ENCODE measurements at regions not wholly inside any gene's neighbourhood (a gene's known extent, or its start where the extent isn't known, plus 50 kb on each side); places are given as distances from the start of the nearest gene placed in this dataset.
"Not testable (repeated sequence)": the region's sequence is repeated elsewhere in the genome, so short reads cannot be mapped to it uniquely, and the experiment has no call there.

DNA sequence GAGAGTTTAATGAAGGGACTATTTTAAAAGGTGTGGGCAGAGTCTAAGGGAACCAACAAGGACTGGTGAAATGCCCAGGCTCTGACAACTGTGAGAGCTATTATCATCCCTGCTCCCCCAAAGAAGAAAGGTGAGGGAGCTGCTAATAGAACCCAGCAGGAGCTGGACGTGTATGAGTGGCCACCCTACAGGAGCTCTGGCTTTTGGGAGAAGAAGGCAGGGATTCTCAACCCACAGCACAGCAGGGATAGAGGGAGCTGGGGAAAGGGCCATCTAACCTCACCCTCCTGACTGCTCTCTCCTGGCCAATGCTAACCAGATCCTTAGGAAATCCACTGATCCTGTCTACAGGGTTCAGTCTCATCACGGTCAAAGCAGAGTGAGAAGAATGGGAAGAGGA, 57.1 kb downstream of the GRIN2B start:
- no peak for ATAC-seq
- Mint-ChIP-seq H3K4me3 (no peak overlapping the region), H3K27me3 (peaks cover 24% of the 10 kb centered on the region), H3K27ac (no peak overlapping the region), H3K9me3 (no peaks in the 10 kb centered on the region), H3K4me1 (no peaks in the 10 kb centered on the region)
- DNase-seq, result no peak

DNA sequence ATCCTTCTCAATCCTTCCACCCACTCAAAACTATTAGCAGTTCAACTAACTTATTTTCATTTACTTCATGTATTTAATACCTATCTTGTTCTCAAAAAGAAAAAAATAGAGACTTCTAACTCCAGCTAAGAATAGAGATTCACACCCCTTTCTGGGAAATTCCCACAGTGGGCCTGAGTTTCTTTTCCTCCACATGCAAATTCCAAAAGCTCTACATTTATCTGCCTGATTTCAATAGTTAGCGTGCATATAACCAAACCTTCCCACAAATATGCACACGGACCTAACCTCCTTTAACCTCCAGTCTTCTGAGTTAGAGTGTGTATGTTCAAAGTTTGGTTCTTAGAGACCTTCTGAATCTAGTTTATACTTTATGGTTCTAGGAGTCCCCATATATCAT, 62.5 kb downstream of the GRIN2B start:
- no peaks in the 10 kb centered on the region for H3K9me3 Mint-ChIP-seq

DNA sequence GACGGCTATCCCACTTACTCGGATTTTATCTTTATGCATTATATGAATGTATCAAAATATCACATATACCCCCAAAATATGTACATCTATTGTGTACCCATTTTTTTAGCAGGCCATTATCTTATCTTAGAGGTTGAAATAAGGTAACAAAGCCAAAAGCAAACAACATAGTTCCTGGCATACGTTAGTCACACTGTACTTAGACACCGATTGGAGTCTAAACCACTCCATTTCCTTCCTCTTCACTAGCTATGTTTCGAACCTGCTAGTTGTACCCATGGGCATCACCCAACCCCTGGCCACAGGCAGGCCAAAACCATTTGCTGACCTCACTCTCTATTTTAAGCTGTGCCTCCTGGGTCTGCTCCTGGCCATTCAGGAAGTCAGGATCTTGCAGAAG, 66.3 kb downstream of the GRIN2B start:
- no peak overlapping the region for H3K27ac Mint-ChIP-seq
- H3K9me3 Mint-ChIP-seq, result no peaks in the 10 kb centered on the region
- no peak for ATAC-seq
- no peak overlapping the region for H3K4me3 Mint-ChIP-seq
- no peak for DNase-seq
- no peaks in the 10 kb centered on the region for H3K4me1 Mint-ChIP-seq
- H3K27me3 Mint-ChIP-seq, result peaks cover 25% of the 10 kb centered on the region

More for the DNA sequence above, 62.5 kb downstream of the GRIN2B start:
- Mint-ChIP-seq H3K27ac (no peak overlapping the region), H3K4me1 (no peaks in the 10 kb centered on the region), H3K4me3 (no peak overlapping the region), H3K27me3 (peaks cover 25% of the 10 kb centered on the region)
- ATAC-seq (no peak), DNase-seq (no peak)

GRCh38 chr12:13913371-13913770, 68.0 kb downstream of the GRIN2B start:
- DNase-seq, result no peak
- H3K4me1 Mint-ChIP-seq, result no peaks in the 10 kb centered on the region
- no peak for ATAC-seq
- H3K9me3 Mint-ChIP-seq, result no peaks in the 10 kb centered on the region
- H3K27ac Mint-ChIP-seq, result no peak overlapping the region
- H3K4me3 Mint-ChIP-seq, result no peak overlapping the region
- peaks cover 8% of the 10 kb centered on the region for H3K27me3 Mint-ChIP-seq

DNA sequence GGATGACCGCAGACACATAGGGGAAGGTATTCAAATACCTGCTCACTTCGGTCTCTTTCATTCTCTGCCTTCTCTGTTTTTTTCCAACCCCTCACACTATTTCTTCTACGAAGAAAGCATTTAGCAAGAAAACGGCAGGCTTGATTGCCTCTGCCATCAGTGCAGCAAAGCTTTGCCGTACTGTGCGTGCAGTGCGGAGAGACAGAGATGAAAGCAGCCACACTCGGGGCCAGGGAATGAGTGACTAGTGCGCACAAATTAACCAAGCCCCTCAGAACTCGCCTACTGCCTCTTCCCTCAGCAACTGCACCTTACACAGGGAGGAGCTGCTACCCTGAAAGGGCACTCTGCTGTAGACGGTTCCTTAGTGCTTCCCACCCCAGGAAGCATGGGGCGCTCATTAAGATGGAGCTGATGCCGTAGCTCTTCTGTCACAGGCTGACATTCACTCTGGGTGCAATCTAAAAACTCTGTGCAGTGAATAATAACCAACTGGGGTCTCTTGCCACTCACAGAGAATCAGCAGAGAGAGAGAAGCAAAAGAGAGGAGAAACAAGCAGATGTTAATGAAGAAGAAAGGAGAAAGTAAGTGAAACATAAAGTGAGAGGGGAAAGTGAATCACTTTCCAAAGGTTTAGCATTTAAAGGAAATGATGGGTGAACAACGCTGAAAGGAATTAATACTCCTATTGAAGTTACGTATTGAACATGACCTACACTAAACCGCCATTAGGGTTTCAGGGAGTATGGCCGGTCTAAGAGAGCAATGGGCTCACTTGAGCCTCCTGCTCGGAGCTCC, 69.4 kb downstream of the GRIN2B start:
- H3K27ac Mint-ChIP-seq, result no peak overlapping the region
- H3K4me3 Mint-ChIP-seq, result no peak overlapping the region
- no peaks in the 10 kb centered on the region for H3K9me3 Mint-ChIP-seq
- ATAC-seq (no peak), DNase-seq (no peak)
- H3K27me3 Mint-ChIP-seq, result peaks cover 8% of the 10 kb centered on the region
- no peaks in the 10 kb centered on the region for H3K4me1 Mint-ChIP-seq

DNA sequence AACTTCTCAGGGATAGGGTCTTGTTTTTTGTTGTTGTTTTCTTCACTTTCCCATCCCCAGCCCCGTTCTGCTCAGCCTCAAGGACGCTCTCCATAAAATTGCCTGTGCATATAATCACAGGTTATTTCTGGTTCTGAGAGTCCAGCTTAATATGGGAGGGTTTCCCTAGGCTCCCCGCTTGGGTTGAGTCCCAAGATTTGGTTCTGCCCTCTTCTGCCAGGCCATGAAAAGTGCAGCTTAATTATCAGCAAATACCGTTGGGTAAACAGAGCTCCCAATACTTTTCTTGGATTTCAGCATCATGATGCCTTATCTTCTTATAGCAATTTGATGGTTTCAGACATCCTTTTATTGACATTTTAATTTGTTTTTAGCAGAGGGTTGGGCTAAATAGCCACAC, 75.6 kb downstream of the GRIN2B start:
- H3K9me3 Mint-ChIP-seq, result peaks cover 0 to 10% of the 10 kb centered on the region in 2 donors
- H3K27ac Mint-ChIP-seq, result no peak overlapping the region
- DNase-seq, result no peak
- H3K27me3 Mint-ChIP-seq, result no peaks in the 10 kb centered on the region
- no peaks in the 10 kb centered on the region for H3K4me1 Mint-ChIP-seq
- H3K4me3 Mint-ChIP-seq, result no peak overlapping the region
- no peak for ATAC-seq

GRCh38 chr12:13900718-13901117, 80.7 kb downstream of the GRIN2B start:
- DNase-seq (no peak), ATAC-seq (no peak)
- Mint-ChIP-seq H3K27me3 (no peaks in the 10 kb centered on the region), H3K9me3 (peaks cover 5 to 10% of the 10 kb centered on the region in 2 donors), H3K27ac (no peak overlapping the region), H3K4me1 (no peaks in the 10 kb centered on the region), H3K4me3 (no peak overlapping the region)

DNA sequence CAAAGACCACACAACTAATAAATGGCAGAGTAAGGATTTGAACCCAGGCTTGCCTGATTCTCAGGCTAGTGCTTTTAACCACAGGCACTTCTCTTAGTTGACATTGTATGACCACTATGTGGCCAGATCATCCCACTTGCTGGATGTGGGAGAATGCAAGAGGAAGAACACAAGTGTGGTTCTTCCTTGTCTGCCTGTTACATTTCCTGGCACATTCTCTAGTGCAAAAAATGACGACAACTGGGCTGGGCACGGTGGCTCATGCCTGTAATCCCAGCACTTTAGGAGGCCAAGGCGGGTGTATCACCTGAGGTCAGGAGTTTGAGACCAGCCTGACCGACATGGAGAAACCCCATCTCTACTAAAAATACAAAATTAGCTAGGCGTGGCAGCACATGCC, 83.0 kb downstream of the GRIN2B start:
- not testable (repeated sequence) for DNase-seq, H3K9me3 Mint-ChIP-seq, H3K4me1 Mint-ChIP-seq, ATAC-seq, H3K27me3 Mint-ChIP-seq, H3K27ac Mint-ChIP-seq, H3K4me3 Mint-ChIP-seq

- peaks cover 0 to 5% of the 10 kb centered on the region in 2 donors for H3K9me3 Mint-ChIP-seq
- no peak overlapping the region for H3K4me3 Mint-ChIP-seq
- ATAC-seq (no peak), DNase-seq (no peak)
- no peak overlapping the region for H3K27ac Mint-ChIP-seq
- H3K27me3 Mint-ChIP-seq, result no peaks in the 10 kb centered on the region
- H3K4me1 Mint-ChIP-seq, result no peaks in the 10 kb centered on the region
Observed at GRCh38 chr12:13897811-13898210, 83.6 kb downstream of the GRIN2B start.

DNA sequence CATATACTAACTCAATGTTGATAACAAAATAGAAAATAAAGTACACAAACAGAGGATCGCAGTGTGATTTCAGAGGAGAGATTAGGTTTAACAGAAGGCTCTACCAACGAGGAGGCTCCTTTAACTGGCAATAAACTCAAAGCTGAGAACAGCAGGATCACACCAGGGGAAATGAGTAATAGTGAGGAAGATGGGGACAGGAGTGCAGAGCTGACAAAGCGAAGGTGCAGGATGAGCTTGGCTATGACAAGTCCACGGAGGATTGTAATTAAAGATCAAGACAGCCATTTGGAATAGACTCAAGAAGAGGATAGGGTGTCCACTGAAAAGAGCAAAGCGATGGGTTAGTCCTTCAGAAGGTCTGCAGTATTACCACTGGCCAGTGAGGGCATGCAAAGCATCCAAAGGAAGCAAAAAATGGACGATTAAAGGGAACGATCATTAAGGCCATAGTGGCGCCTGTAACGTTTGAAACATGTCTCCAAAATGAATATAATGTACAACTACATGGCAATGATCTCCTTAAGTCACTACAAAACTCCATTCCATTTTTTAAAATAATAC, 85.3 kb downstream of the GRIN2B start:
- Mint-ChIP-seq H3K9me3 (peaks cover 0 to 5% of the 10 kb centered on the region in 2 donors), H3K4me1 (no peaks in the 10 kb centered on the region), H3K27ac (no peak overlapping the region), H3K4me3 (no peak overlapping the region), H3K27me3 (no peaks in the 10 kb centered on the region)
- DNase-seq (no peak), ATAC-seq (no peak)

DNA sequence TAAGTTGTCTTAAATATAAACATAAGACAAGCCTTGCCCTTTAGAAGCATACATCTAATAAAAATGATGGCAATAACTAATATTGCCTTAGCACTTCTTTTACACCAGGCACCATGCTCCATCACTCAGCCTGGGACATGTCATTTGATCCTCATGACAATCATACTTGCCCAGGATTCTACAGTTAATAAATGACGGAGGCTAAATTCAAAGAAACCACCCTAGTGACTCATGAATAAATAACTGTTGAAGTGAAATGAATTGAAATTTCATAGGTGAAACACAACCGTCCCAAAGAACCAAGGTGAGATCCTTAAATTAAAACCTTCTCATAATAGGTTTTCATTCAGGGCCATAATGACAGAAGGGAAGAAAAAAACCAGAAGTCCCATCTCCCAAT, 89.5 kb downstream of the GRIN2B start:
- H3K27ac Mint-ChIP-seq, result no peak overlapping the region
- DNase-seq (no peak), ATAC-seq (no peak)
- H3K4me3 Mint-ChIP-seq, result no peak overlapping the region
- H3K9me3 Mint-ChIP-seq, result peaks cover 0 to 5% of the 10 kb centered on the region in 2 donors
- H3K27me3 Mint-ChIP-seq, result no peaks in the 10 kb centered on the region
- no peaks in the 10 kb centered on the region for H3K4me1 Mint-ChIP-seq

DNA sequence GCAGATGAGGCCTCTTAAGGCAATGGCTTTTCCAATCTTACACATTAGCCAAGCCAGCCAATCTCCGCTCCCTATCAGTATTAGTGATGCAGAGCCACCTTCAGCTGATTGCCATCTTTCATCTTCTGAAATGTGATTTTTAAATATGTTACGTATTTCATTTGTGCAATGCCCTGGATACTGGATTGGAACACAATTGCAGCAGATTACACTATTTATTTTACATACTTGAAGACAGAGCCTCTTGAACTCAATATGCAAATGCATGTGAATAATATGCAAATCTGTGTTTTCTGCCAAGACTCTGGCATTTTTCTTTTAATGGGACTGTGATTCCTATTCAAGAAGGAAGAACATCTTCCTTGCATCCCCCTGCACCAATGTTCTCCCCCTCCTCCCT, 90.5 kb downstream of the GRIN2B start:
- peaks cover 0 to under 1% of the 10 kb centered on the region in 2 donors for H3K9me3 Mint-ChIP-seq
- DNase-seq (no peak), ATAC-seq (no peak)
- H3K27ac Mint-ChIP-seq, result no peak overlapping the region
- H3K4me3 Mint-ChIP-seq, result no peak overlapping the region
- H3K27me3 Mint-ChIP-seq, result no peaks in the 10 kb centered on the region
- no peaks in the 10 kb centered on the region for H3K4me1 Mint-ChIP-seq

DNA sequence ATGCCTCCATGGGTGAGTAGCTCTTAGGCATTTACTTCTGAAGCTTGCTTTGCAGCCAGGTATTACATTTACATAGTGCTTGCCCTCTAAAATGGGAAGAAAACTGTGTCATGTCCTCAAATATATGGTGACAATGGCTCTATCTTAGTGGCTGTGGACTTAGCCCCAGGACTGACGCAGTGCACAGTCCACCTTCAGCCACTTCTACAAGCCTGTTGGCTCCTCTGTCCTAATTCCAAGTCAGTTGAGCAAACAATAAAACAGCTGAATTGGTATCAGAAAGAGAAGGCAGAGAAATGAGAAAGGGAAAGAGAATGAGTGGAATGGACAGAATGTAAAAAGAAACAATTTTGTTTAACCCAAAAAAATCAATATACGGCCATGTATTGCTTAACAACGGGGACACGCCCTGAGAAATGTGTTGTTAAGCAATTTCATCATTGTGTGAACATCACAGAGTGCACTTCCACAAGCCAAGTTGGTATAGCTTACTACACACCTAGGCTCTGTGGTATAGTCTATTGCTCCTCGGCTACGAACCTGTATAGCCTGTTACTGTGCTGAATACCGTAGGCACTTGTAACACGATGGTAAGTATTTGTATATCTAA, 93.5 kb downstream of the GRIN2B start:
- ATAC-seq (no peak), DNase-seq (no peak)
- no peaks in the 10 kb centered on the region for H3K9me3 Mint-ChIP-seq
- H3K4me3 Mint-ChIP-seq, result no peak overlapping the region
- no peaks in the 10 kb centered on the region for H3K27me3 Mint-ChIP-seq
- H3K4me1 Mint-ChIP-seq, result no peaks in the 10 kb centered on the region
- no peak overlapping the region for H3K27ac Mint-ChIP-seq

GRCh38 chr12:13882176-13882575, 99.2 kb downstream of the GRIN2B start:
- ATAC-seq, result no peak
- no peaks in the 10 kb centered on the region for H3K9me3 Mint-ChIP-seq
- no peak overlapping the region for H3K27ac Mint-ChIP-seq
- H3K27me3 Mint-ChIP-seq, result no peaks in the 10 kb centered on the region
- H3K4me3 Mint-ChIP-seq, result no peak overlapping the region
- no peaks in the 10 kb centered on the region for H3K4me1 Mint-ChIP-seq
- no peak for DNase-seq

DNA sequence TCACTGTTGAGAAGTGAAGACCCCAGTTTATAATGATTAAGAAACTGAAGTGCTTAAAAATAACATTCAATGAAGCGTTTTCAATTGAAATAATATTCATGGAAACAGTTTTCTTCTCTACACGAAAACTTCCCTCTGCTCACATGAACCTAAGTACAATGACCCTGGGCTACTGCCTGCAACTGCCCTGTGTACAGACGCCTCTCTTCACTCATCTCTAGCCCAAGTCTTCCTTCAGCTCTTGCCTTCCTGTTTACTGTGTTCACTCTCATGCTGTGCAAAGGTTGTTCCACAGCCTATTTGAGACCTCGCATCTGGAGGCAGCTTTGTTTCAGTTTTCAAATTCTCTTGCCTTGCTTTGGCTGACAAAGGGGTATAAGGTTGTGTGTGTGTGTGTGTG, 100.8 kb downstream of the GRIN2B start:
- Mint-ChIP-seq H3K9me3 (no peaks in the 10 kb centered on the region), H3K4me3 (no peak overlapping the region), H3K4me1 (no peaks in the 10 kb centered on the region), H3K27ac (no peak overlapping the region), H3K27me3 (no peaks in the 10 kb centered on the region)
- DNase-seq, result no peak
- ATAC-seq, result no peak

- no peak overlapping the region for H3K27ac Mint-ChIP-seq
- H3K9me3 Mint-ChIP-seq, result no peaks in the 10 kb centered on the region
- no peaks in the 10 kb centered on the region for H3K27me3 Mint-ChIP-seq
- no peaks in the 10 kb centered on the region for H3K4me1 Mint-ChIP-seq
- no peak for DNase-seq
- H3K4me3 Mint-ChIP-seq, result no peak overlapping the region
- no peak for ATAC-seq
Observed at GRCh38 chr12:13875744-13876143, 105.7 kb downstream of the GRIN2B start.
